H1 (cell line): ENCODE measurements at regions not wholly inside any gene's neighbourhood (a gene's known extent, or its start where the extent isn't known, plus 50 kb on each side); places are given as distances from the start of the nearest gene placed in this dataset.

Source experiments
- CTCF ChIA-PET: fragments of 300-600 bp; sonication (Branson Sonifier 250); formaldehyde crosslinking; loops from one replicate; lab custom pipeline; 2021; ENCODE audit not compliant: partially characterized antibody; lab: Charles Lee
- POLR2A ChIA-PET: fragments of 300-600 bp; sonication (Branson Sonifier 250); formaldehyde crosslinking; loops from one replicate; lab custom pipeline; 2021; ENCODE audit warnings: inconsistent platforms; ENCODE audit not compliant: partially characterized antibody; lab: Charles Lee
- DNase-seq, 2 experiments: peaks; one replicate each; pipeline versions ENCODE4 v3.0.0 to v3.0.0-alpha.2; 2010 to 2022; ENCODE audit warnings: low spot score in 2 of 2, low read depth in 1 of 2, mixed read lengths in 1 of 2
- FAIRE-seq: peaks from 2 replicates; lab custom pipeline; 2011; peaks lifted over from hg19 to GRCh38; lab: Jason Lieb, UNC
- H2AFZ ChIP-seq: 2 replicates; pipeline ENCODE4 v1.8.1; 2012; ENCODE audit warnings: low read length, inconsistent platforms
- H2AK5ac ChIP-seq: 2 replicates; pipeline ENCODE4 v1.6.1; 2013; ENCODE audit warnings: low read depth, low read length
- H2BK120ac ChIP-seq: replicated peaks from 2 replicates; pipeline ENCODE3; 2013; ENCODE audit warnings: low read depth, low read length, inconsistent platforms
- H2BK12ac ChIP-seq: 2 replicates; pipeline ENCODE4 v1.6.1; 2013; ENCODE audit warnings: low read depth, low read length
- H2BK15ac ChIP-seq: 2 replicates; pipeline ENCODE4 v1.6.1; 2013; ENCODE audit warnings: low read length
- H2BK20ac ChIP-seq: 2 replicates; pipeline ENCODE4 v1.6.1; 2013; ENCODE audit warnings: low read length
- H2BK5ac ChIP-seq: 2 replicates; pipeline ENCODE4 v1.6.1; 2013; ENCODE audit warnings: low read depth, low read length
- H3K14ac ChIP-seq: 2 replicates; pipeline ENCODE4 v1.6.1; 2013; ENCODE audit warnings: inconsistent platforms; ENCODE audit not compliant: insufficient read length
- H3K18ac ChIP-seq: 2 replicates; pipeline ENCODE4 v1.6.1; 2013; ENCODE audit warnings: low read length; ENCODE audit errors: extremely low read depth
- H3K23ac ChIP-seq: 2 replicates; pipeline ENCODE4 v1.6.1; 2013; ENCODE audit warnings: inconsistent platforms; ENCODE audit not compliant: insufficient read length
- H3K23me2 ChIP-seq: 2 replicates; pipeline ENCODE4 v1.6.1; 2013; ENCODE audit warnings: low read depth, low read length
- H3K27ac ChIP-seq: 2 replicates; pipeline ENCODE4 v1.6.1; 2011; ENCODE audit warnings: low read depth, low read length, inconsistent platforms
- H3K27me3 ChIP-seq, 4 experiments: replicated peaks in 1 of 4; 1 replicate in 1 of 4; 2 replicates in 3 of 4; pipeline versions ENCODE4 v1.6.1 to v1.8.1; 2011 to 2013; ENCODE audit warnings: low read length in 3 of 4, mild to moderate bottlenecking in 3 of 4, inconsistent platforms in 2 of 4, mixed read lengths in 2 of 4, moderate library complexity in 1 of 4; ENCODE audit not compliant: control insufficient read depth in 3 of 4, insufficient read depth in 3 of 4; ENCODE audit errors: extremely low read depth in 1 of 4
- H3K36me3 ChIP-seq, 4 experiments: 2 replicates each; pipeline versions ENCODE4 v1.6.1 to v1.8.1; 2011 to 2013; ENCODE audit warnings: mild to moderate bottlenecking in 4 of 4, low read length in 3 of 4, moderate library complexity in 2 of 4, control low read depth in 1 of 4, inconsistent platforms in 1 of 4; ENCODE audit not compliant: insufficient read depth in 4 of 4, control insufficient read depth in 2 of 4
- H3K4ac ChIP-seq: replicated peaks from 2 replicates; pipeline ENCODE3; 2013; ENCODE audit warnings: low read length, low read depth, mixed read lengths, inconsistent platforms; ENCODE audit not compliant: insufficient read length
- H3K4me1 ChIP-seq, 4 experiments: replicated peaks in 1 of 4; 1 replicate in 1 of 4; 2 replicates in 3 of 4; pipeline versions ENCODE4 v1.6.1 to v1.8.1; 2011 to 2013; ENCODE audit warnings: low read length in 3 of 4, inconsistent platforms in 2 of 4, mixed read lengths in 1 of 4; ENCODE audit not compliant: insufficient read depth in 4 of 4, control insufficient read depth in 3 of 4
- H3K4me2 ChIP-seq, 2 experiments: 2 replicates each; pipeline versions ENCODE4 v1.6.1 to v1.8.1; 2011 to 2013; ENCODE audit warnings: low read depth in 2 of 2, low read length in 2 of 2, control low read depth in 1 of 2, inconsistent platforms in 1 of 2, mild to moderate bottlenecking in 1 of 2; ENCODE audit not compliant: insufficient read depth in 1 of 2
- H3K4me3 ChIP-seq, 4 experiments: fragments of 200-600, 300-600 bp in 1 of 4; sonication (generic), shearing (Covaris generic), sonication (Bioruptor Twin) in 1 of 4; 2 replicates each; pipeline versions ENCODE4 v1.5.1 to v1.8.1; 2011 to 2016; ENCODE audit warnings: low read length in 4 of 4, low read depth in 3 of 4, control low read depth in 2 of 4, inconsistent platforms in 2 of 4, mild to moderate bottlenecking in 2 of 4, mixed read lengths in 1 of 4, moderate library complexity in 1 of 4; ENCODE audit not compliant: insufficient read depth in 2 of 4; ENCODE audit errors: extremely low read depth in 1 of 4
- H3K56ac ChIP-seq: replicated peaks from 2 replicates; pipeline ENCODE3; 2013; ENCODE audit warnings: low read depth, mild to moderate bottlenecking, mixed read lengths, low read length, inconsistent platforms; ENCODE audit not compliant: insufficient read length
- H3K79me1 ChIP-seq: 2 replicates; pipeline ENCODE4 v1.6.1; 2013; ENCODE audit warnings: low read depth, low read length, control low read depth
- H3K79me2 ChIP-seq, 2 experiments: 2 replicates each; pipeline versions ENCODE4 v1.6.1 to v1.8.1; 2012 to 2013; ENCODE audit warnings: low read length in 2 of 2, mild to moderate bottlenecking in 2 of 2, inconsistent platforms in 1 of 2; ENCODE audit not compliant: insufficient read depth in 2 of 2, control insufficient read depth in 1 of 2
- H3K9ac ChIP-seq, 4 experiments: replicated peaks in 1 of 4; 1 replicate in 1 of 4; 2 replicates in 3 of 4; pipeline versions ENCODE4 v1.6.1 to v1.8.1; 2011 to 2013; ENCODE audit warnings: low read depth in 3 of 4, low read length in 3 of 4, control low read depth in 2 of 4, mild to moderate bottlenecking in 2 of 4, moderate library complexity in 2 of 4, inconsistent platforms in 1 of 4; ENCODE audit errors: extremely low read depth in 1 of 4
- H3K9me3 ChIP-seq, 2 experiments: 2 replicates each; pipeline versions ENCODE4 v1.6.1 to v1.8.1; 2012 to 2013; ENCODE audit warnings: mild to moderate bottlenecking in 2 of 2, moderate library complexity in 2 of 2, control low read depth in 1 of 2, inconsistent platforms in 1 of 2, low read depth in 1 of 2, low read length in 1 of 2, mixed read lengths in 1 of 2; ENCODE audit not compliant: insufficient read depth in 2 of 2
- H4K20me1 ChIP-seq, 2 experiments: replicated peaks in 1 of 2; 2 replicates each; pipeline versions ENCODE3 to v1.8.1; 2011 to 2013; ENCODE audit warnings: inconsistent platforms in 2 of 2, low read length in 2 of 2, mild to moderate bottlenecking in 1 of 2; ENCODE audit not compliant: insufficient read depth in 2 of 2, control insufficient read depth in 1 of 2
- H4K5ac ChIP-seq: 2 replicates; pipeline ENCODE4 v1.6.1; 2013; ENCODE audit warnings: low read length, low read depth, mixed read lengths, inconsistent platforms; ENCODE audit not compliant: insufficient read length
- H4K8ac ChIP-seq: 2 replicates; pipeline ENCODE4 v1.8.0; 2013; ENCODE audit warnings: mild to moderate bottlenecking, moderate library complexity, low read length, inconsistent platforms; ENCODE audit not compliant: insufficient read depth; ENCODE audit errors: extremely low read depth
- H4K91ac ChIP-seq: replicated peaks from 2 replicates; pipeline ENCODE3; 2013; ENCODE audit warnings: low read length, mixed read lengths, inconsistent platforms; ENCODE audit not compliant: insufficient read length
- ATF2 ChIP-seq: IDR thresholded peaks from 2 replicates; pipeline ENCODE4 v1.6.1; 2012; ENCODE audit warnings: low read length, inconsistent platforms
- CBX5 ChIP-seq: fragments of 300-800, 300-1000 bp; sonication (generic); IDR thresholded peaks from 2 replicates; pipeline ENCODE4 v1.7.1; 2016; ENCODE audit warnings: antibody characterized with exemption, low read length, low read depth
- CEBPB ChIP-seq: IDR thresholded peaks from 2 replicates; pipeline ENCODE4 v1.6.1; 2012; ENCODE audit warnings: low read depth, low read length
- CTCF ChIP-seq, 3 experiments: IDR thresholded peaks; 1 replicate in 2 of 3; 2 replicates in 1 of 3; pipeline versions ENCODE4 v1.5.1 to v1.6.1; 2011; ENCODE audit warnings: low read length in 3 of 3, mild to moderate bottlenecking in 3 of 3, inconsistent platforms in 2 of 3, low read depth in 1 of 3, moderate library complexity in 1 of 3; ENCODE audit not compliant: insufficient read depth in 1 of 3; ENCODE audit errors: control extremely low read depth in 1 of 3
- MAX ChIP-seq: IDR thresholded peaks from 2 replicates; pipeline ENCODE4 v1.6.1; 2012; ENCODE audit warnings: inconsistent platforms
- NANOG ChIP-seq: IDR thresholded peaks from 2 replicates; pipeline ENCODE4 v1.6.1; 2011; ENCODE audit warnings: low read length, low read depth, mild to moderate bottlenecking, inconsistent platforms; ENCODE audit not compliant: insufficient read depth, poor library complexity, severe bottlenecking
- RNF2 ChIP-seq: fragments of 200-900, 300-1000 bp; sonication (generic); IDR thresholded peaks from 2 replicates; pipeline ENCODE4 v1.7.1; 2016; ENCODE audit warnings: borderline replicate concordance, low read depth, mild to moderate bottlenecking, antibody characterized with exemption, low read length; ENCODE audit not compliant: poor library complexity, severe bottlenecking; ENCODE audit errors: missing control alignments
- TEAD4 ChIP-seq: IDR thresholded peaks from 2 replicates; pipeline ENCODE4 v1.6.1; 2012; ENCODE audit warnings: low read depth, low read length, inconsistent platforms, mixed read lengths
- WGBS, 2 experiments: shearing (Covaris generic) in 1 of 2; methylation state at CpG; one replicate each; pipeline versions ENCODE4 v1.1.6 to v1.1.7; 2013 to 2015; ENCODE audit warnings: low lambda C conversion rate in 2 of 2, mixed read lengths in 2 of 2, inconsistent platforms in 1 of 2, low coverage in 1 of 2, missing lambda C conversion rate in 1 of 2; ENCODE audit not compliant: insufficient replicate concordance in 2 of 2, insufficient coverage in 1 of 2, insufficient read length in 1 of 2; ENCODE audit errors: extremely low coverage in 1 of 2, missing lambda C conversion rate in 1 of 2; 5-methylcytosine and 5-hydroxymethylcytosine counted together

GRCh38 chr5:92041911-92042660 is 659.0 kb upstream of the ARRDC3 start:
- Histone ChIP-seq H2AK5ac (no peak overlapping the region), H2BK5ac (no peak overlapping the region), H3K14ac (no peak overlapping the region), H4K91ac (no peak overlapping the region), H3K79me1 (no peaks in the 10 kb centered on the region), H3K9ac (no peak overlapping the region), H3K36me3 (no peaks in the 10 kb centered on the region), H3K18ac (no peak overlapping the region), H4K20me1 (no peaks in the 10 kb centered on the region), H3K79me2 (no peaks in the 10 kb centered on the region), H2BK20ac (no peak overlapping the region), H3K4me3 (no peak overlapping the region), H3K9me3 (no peaks in the 10 kb centered on the region), H3K23ac (no peak overlapping the region), H3K27me3 (no peaks in the 10 kb centered on the region), H3K56ac (no peak overlapping the region), H4K8ac (no peak overlapping the region), H3K4me2 (no peak overlapping the region), H2AFZ (no peak overlapping the region), H2BK15ac (no peak overlapping the region), H3K27ac (no peak overlapping the region), H3K4ac (no peak overlapping the region), H2BK120ac (no peak overlapping the region), H2BK12ac (no peak overlapping the region), H3K23me2 (no peaks in the 10 kb centered on the region), H3K4me1 (no peaks in the 10 kb centered on the region), H4K5ac (no peak overlapping the region)
- FAIRE-seq, result no peak
- ChIA-PET CTCF (interaction anchor here (0.6 kb wide), 1 partner anchor 1353 kb away, joined by 4 read pairs; no protein-coding TSS in a partner anchor), POLR2A (no interaction called here)
- WGBS, 2 experiments, result 90% methylated on average over 4 of the region's 4 CpGs; no CpG with 5 or more reads in 1 of the 2 experiments
- DNase-seq, result no peak
- TF ChIP-seq CEBPB (no peak), MAX (no peak), TEAD4 (no peak), CBX5 (no peak), CTCF (IDR thresholded peaks at IDR 0.05; ENCODE audit: control extremely low read depth in 1 of 3, insufficient read depth in 1 of 3, low read depth in 1 of 3, low read length in 3 of 3) (no peak), ATF2 (no peak), RNF2 (no peak), NANOG (no peak)
